ENCODE measurements at regions not wholly inside any gene's neighbourhood (a gene's known extent, or its start where the extent isn't known, plus 50 kb on each side); places are given as distances from the start of the nearest gene placed in this dataset.

GRCh38 chr5:27612161-27612560 lies 573.8 kb upstream of the CDH9 start:
- no peak for DNase-seq (ENCODE audit: low read depth)
- H3K4me3 ChIP-seq (ENCODE audit: low read length): no peak overlapping the region
- TF ChIP-seq CTCF (IDR thresholded peaks at IDR 0.05; ENCODE audit: insufficient read depth, low read depth, low read length, missing control alignments): no peak

GRCh38 chr5:27608992-27609391 lies 570.6 kb upstream of the CDH9 start:
- no peak overlapping the region for H3K4me3 ChIP-seq (ENCODE audit: low read length)
- no peak for TF ChIP-seq CTCF (IDR thresholded peaks at IDR 0.05; ENCODE audit: insufficient read depth, low read depth, low read length, missing control alignments)
- DNase-seq (ENCODE audit: low read depth): no peak

DNA sequence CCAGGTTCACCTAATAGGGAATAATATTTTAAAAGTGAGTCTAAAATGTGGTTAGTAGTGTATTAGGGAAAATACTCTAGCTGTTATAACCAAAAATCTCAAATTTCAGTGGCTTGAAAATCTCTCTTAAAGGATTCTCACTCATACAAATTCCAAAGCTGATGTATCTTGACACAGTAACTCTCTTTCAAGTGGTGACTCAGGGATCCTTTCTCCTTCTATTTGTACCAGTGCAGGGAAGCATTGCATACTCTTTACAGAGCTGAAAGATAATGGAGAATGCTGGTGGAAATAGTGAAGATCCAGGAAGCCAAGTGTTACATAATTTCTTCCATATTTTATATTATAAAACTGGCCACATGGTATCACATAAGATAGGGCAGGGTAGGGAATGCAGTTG lies 560.2 kb upstream of the CDH9 start:
- TF ChIP-seq CTCF (IDR thresholded peaks at IDR 0.05; ENCODE audit: insufficient read depth, low read depth, low read length, missing control alignments): no peak
- DNase-seq (ENCODE audit: low read depth): peak; percentile 8

GRCh38 chr5:27594141-27594540 lies 555.8 kb upstream of the CDH9 start:
- TF ChIP-seq CTCF (IDR thresholded peaks at IDR 0.05; ENCODE audit: insufficient read depth, low read depth, low read length, missing control alignments): no peak
- DNase-seq (ENCODE audit: low read depth): no peak
- H3K4me3 ChIP-seq (ENCODE audit: low read length): no peak overlapping the region

More for the DNA sequence above, 560.2 kb upstream of the CDH9 start:
- no peak overlapping the region for H3K4me3 ChIP-seq (ENCODE audit: low read length)

DNA sequence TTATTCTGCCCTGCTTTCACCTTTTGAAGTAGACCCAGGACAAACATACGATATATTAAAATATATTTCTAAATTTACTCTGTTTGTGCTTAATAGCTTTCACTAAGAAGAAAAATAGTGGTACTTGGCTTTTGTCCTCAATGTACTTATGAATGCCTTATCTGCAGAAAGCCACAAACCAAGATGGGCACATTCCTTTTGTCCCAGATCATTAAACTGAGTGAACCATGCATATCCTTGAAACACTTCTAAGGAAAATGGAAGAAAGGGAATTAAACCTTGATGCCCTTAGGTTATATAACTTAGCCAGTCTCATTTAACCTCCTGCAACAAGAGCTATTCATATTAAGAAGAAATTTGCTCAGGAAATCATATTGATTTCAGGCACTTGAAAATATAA lies 553.8 kb upstream of the CDH9 start:
- TF ChIP-seq CTCF (IDR thresholded peaks at IDR 0.05; ENCODE audit: insufficient read depth, low read depth, low read length, missing control alignments): no peak
- peak; percentile 49 for DNase-seq (ENCODE audit: low read depth)

DNA sequence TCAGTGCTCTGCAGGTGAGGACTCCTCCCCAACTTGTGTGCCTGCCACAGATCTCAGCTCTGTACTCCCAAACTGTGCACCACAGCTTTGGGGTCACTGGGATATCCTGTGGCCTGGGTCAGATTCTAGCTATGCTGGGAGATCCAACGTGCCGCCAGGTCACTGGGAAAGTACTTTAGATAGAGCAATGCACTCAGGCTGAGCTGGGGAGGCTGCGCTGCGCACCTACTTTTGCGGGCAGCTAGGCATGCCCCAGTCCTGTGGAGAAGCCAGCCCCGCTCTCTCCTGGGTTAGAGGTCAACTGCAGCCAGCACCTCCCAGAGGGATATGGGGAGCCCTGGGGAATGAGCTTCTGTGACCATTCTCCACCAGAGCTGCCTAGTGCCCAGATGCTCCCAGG lies 552.1 kb upstream of the CDH9 start:
- TF ChIP-seq CTCF (IDR thresholded peaks at IDR 0.05; ENCODE audit: insufficient read depth, low read depth, low read length, missing control alignments): no peak
- no peak for DNase-seq (ENCODE audit: low read depth)
- no peak overlapping the region for H3K4me3 ChIP-seq (ENCODE audit: low read length)

More for the DNA sequence above, 553.8 kb upstream of the CDH9 start:
- H3K4me3 ChIP-seq (ENCODE audit: low read length): no peak overlapping the region

- no peak for DNase-seq (ENCODE audit: low read depth)
- no peak overlapping the region for H3K4me3 ChIP-seq (ENCODE audit: low read length)
- TF ChIP-seq CTCF (IDR thresholded peaks at IDR 0.05; ENCODE audit: insufficient read depth, low read depth, low read length, missing control alignments): no peak
These were observed 539.9 kb upstream of the CDH9 start for GRCh38 chr5:27578279-27578678.

Data from epithelial cell of esophagus (primary cell).